Chondrocyte (in vitro differentiated cells): ENCODE measurements at regions not wholly inside any gene's neighbourhood (a gene's known extent, or its start where the extent isn't known, plus 50 kb on each side); places are given as distances from the start of the nearest gene placed in this dataset.
"Not testable (repeated sequence)": the region's sequence is repeated elsewhere in the genome, so short reads cannot be mapped to it uniquely, and the experiment has no call there.

Experiments used
- DNase-seq: peaks from one replicate; pipeline ENCODE4 v3.0.0; 2021; ENCODE audit warnings: mixed read lengths, low spot score
- H3K27ac Mint-ChIP-seq: one replicate; pipeline ENCODE4 v1.8.0; 2021; ENCODE audit warnings: mild to moderate bottlenecking, moderate library complexity, mixed read lengths; ENCODE audit not compliant: unreplicated experiment
- H3K27me3 Mint-ChIP-seq: 2 replicates; pipeline ENCODE4 v1.8.0; 2021; ENCODE audit warnings: low read depth, mixed read lengths
- H3K36me3 Mint-ChIP-seq: 2 replicates; pipeline ENCODE4 v1.8.0; 2021; ENCODE audit warnings: low read depth, mixed read lengths
- H3K4me1 Mint-ChIP-seq: 2 replicates; pipeline ENCODE4 v1.8.0; 2021; ENCODE audit warnings: low read depth, mild to moderate bottlenecking, mixed read lengths
- H3K4me3 Mint-ChIP-seq: one replicate; pipeline ENCODE4 v1.8.0; 2021; ENCODE audit warnings: mild to moderate bottlenecking, moderate library complexity, mixed read lengths; ENCODE audit not compliant: unreplicated experiment
- H3K9me3 Mint-ChIP-seq: 2 replicates; pipeline ENCODE4 v1.8.0; 2021; ENCODE audit warnings: low read depth, mixed read lengths
- CTCF ChIP-seq: fragments of 200-600 bp; sonication (generic); IDR thresholded peaks from 2 replicates; pipeline ENCODE4 v1.5.0; 2021; ENCODE audit warnings: antibody characterized with exemption, mild to moderate bottlenecking, moderate library complexity

- TF ChIP-seq CTCF, result no peak
- Mint-ChIP-seq H3K4me3 (no peak overlapping the region), H3K9me3 (peaks cover 20% of the 10 kb centered on the region), H3K27ac (no peak overlapping the region), H3K27me3 (no peaks in the 10 kb centered on the region), H3K36me3 (no peaks in the 10 kb centered on the region), H3K4me1 (no peaks in the 10 kb centered on the region)
- no peak for DNase-seq
Observed at GRCh38 chr13:55967055-55967454, 1173.7 kb upstream of the PRR20A start.

GRCh38 chr13:55977436-55977835 lies 1163.3 kb upstream of the PRR20A start:
- Mint-ChIP-seq H3K4me1 (no peaks in the 10 kb centered on the region), H3K27me3 (no peaks in the 10 kb centered on the region), H3K27ac (no peak overlapping the region), H3K9me3 (peaks cover 10% of the 10 kb centered on the region), H3K4me3 (no peak overlapping the region), H3K36me3 (no peaks in the 10 kb centered on the region)
- TF ChIP-seq CTCF, result no peak
- peak; percentile 55 for DNase-seq

GRCh38 chr13:55981381-55981780 lies 1159.3 kb upstream of the PRR20A start:
- TF ChIP-seq CTCF, result no peak
- DNase-seq, result no peak
- Mint-ChIP-seq H3K36me3 (no peaks in the 10 kb centered on the region), H3K4me3 (no peak overlapping the region), H3K27me3 (no peaks in the 10 kb centered on the region), H3K27ac (no peak overlapping the region), H3K9me3 (peaks cover 6% of the 10 kb centered on the region), H3K4me1 (no peaks in the 10 kb centered on the region)

DNA sequence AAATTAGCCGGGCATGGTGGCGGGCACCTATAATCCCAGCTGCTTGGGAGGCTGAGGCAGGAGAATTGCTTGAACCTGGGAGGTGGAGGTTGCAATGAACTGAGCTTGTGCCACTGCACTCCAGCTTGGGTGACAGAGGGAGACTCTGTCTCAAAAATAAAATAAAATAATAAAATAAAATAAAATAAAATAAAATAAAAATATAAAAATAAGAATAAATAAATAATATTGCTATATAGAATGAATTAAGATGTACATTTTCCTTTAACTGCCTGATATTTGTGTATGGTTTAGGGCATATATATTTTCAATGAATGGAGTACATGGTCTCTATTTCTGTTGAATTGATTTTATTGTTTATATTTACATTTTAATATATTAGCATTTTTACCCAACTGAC lies 1156.7 kb upstream of the PRR20A start:
- DNase-seq, H3K27ac Mint-ChIP-seq, H3K9me3 Mint-ChIP-seq, H3K4me1 Mint-ChIP-seq, H3K27me3 Mint-ChIP-seq, H3K4me3 Mint-ChIP-seq, H3K36me3 Mint-ChIP-seq: not testable (repeated sequence)

GRCh38 chr13:55990631-55991030 lies 1150.1 kb upstream of the PRR20A start:
- H3K9me3 Mint-ChIP-seq, result peaks cover 3% of the 10 kb centered on the region
- no peak overlapping the region for H3K4me3 Mint-ChIP-seq
- H3K27ac Mint-ChIP-seq, result no peak overlapping the region
- H3K4me1 Mint-ChIP-seq, result no peaks in the 10 kb centered on the region
- no peak for DNase-seq
- H3K27me3 Mint-ChIP-seq, result no peaks in the 10 kb centered on the region
- H3K36me3 Mint-ChIP-seq, result no peaks in the 10 kb centered on the region
- no peak for TF ChIP-seq CTCF

DNA sequence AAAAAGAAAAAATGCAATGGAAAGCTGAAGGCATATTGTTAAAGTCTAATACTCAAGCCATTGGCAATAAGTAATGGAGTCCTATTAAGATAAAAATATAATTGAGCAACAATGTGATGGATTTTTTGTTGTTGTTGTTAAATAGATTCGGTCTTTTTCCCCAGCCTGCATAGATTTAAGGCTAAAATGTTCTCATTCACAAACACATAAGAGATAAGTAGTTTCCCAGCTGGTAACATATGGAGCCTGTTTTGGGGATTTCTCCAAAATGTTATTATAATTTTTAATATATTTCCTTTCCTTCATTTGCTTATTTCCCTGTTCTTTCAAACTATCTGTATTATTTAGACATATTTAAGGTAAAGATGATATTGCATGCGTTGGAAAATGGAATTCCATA lies 1149.1 kb upstream of the PRR20A start:
- H3K36me3 Mint-ChIP-seq, result no peaks in the 10 kb centered on the region
- no peak overlapping the region for H3K4me3 Mint-ChIP-seq
- no peak for TF ChIP-seq CTCF
- H3K9me3 Mint-ChIP-seq, result peaks cover under 1% of the 10 kb centered on the region
- no peak for DNase-seq
- H3K27me3 Mint-ChIP-seq, result no peaks in the 10 kb centered on the region
- H3K27ac Mint-ChIP-seq, result no peak overlapping the region
- H3K4me1 Mint-ChIP-seq, result no peaks in the 10 kb centered on the region
